Stromal cell of bone marrow (primary cell): ENCODE measurements at regions not wholly inside any gene's neighbourhood (a gene's known extent, or its start where the extent isn't known, plus 50 kb on each side); places are given as distances from the start of the nearest gene placed in this dataset.

ENCODE experiments used
- DNase-seq: peaks from one replicate; pipeline ENCODE4 v3.0.0-alpha.2; 2012; ENCODE audit warnings: low read depth

DNA sequence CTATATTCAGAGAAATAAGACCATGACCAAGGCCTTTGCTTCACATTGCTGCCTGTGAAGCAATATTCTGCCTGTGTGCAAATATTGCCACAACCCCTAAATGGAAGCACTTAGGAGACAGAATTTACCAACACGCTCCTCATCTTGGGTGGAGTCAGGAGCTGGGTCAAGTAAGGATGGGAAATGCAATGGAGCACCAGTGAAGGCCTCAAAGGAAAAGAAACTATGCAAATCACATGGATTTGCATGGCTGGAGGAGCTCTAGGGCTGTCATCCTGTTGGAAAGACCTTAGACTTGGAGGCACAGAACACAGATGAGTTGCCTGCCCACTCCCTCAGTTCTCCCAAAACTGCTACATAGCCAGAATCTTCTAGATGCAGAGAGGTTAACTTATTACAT is 435.5 kb downstream of the SIPA1L2 start:
- no peak for DNase-seq

DNA sequence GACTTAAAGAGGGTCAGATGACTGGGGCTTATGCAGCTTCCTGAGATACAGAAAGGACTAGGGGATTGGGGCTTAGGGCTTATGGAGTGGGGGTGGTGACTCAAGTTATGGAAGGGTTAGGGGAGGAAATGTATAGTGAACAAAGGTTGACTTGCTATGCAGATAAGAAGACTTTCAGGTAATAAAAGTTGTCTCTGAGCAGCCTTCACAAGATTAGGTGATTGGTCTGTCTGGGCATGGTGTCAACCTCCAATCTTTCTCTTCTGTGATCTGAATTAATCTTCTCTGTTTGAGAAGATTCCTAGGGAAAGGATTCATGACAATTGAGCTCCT is 436.5 kb downstream of the SIPA1L2 start:
- no peak for DNase-seq

DNA sequence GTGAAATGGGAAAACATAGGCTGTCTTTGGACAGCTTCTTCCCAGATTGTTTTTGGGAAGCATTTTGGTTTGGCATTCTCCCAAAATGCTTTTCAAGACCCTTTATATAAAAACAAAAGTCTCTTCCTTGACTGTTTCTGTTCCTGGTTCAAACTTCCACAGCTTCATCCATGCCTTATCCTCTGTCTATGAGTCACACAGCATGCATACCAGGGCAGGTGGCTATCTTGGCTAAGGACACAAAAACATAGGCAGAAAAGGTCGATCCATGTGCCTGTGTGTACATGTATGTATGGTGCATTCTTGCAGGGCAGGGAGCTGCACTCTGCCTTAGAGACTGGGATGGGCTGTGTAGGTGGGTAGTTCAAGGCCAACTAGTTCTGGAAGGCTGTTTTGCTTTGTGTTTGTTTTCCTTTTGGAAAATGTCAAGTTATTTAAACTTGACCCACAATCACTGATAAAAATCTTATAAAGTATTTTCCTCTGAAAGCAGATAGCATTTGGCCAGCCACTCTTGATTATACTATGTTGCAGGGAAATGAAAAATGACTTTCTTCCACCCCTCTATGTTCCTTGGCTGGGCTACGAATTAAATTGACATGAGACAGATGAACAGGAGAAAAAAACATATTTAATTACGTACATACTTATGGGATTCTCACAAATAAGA is 437.0 kb downstream of the SIPA1L2 start:
- no peak for DNase-seq

DNA sequence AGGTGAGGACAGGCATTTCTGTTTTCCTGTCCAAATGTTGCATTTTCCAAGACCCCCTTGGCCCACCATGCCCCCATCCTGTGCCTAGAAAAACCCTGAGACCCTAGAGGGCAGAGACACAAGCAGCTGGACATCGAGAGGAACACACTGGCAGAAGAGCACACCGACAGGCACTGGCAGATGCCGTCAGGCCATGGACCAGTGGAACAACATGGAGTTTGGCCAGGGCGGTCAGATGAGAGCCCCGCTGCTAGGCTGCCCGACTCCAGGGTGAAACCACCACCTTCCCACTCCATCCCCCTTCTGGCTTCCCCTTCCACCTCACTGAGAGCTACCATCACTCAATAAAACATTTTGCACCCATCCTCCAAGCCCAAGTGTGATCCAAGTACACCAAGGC is 438.4 kb downstream of the SIPA1L2 start:
- DNase-seq: no peak

DNA sequence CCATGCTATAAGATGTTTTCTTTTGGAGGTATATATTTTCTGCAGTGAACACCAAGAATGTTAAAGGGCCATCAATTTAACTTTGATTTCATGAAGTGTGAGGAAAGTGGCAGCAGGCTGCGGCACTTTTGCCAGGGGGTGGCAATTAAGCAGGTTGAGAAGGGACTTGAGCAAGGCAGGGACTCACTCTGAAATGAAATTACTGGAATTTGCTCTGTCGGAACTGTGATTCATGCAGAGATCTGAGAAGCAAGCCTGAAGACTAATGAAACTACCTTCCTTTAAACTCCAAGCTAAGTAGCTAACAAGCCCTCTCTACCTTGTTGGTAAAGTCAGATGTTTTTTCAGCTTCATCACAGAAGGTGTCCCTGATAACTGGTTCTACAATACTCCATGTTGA is 441.6 kb downstream of the SIPA1L2 start:
- no peak for DNase-seq

DNA sequence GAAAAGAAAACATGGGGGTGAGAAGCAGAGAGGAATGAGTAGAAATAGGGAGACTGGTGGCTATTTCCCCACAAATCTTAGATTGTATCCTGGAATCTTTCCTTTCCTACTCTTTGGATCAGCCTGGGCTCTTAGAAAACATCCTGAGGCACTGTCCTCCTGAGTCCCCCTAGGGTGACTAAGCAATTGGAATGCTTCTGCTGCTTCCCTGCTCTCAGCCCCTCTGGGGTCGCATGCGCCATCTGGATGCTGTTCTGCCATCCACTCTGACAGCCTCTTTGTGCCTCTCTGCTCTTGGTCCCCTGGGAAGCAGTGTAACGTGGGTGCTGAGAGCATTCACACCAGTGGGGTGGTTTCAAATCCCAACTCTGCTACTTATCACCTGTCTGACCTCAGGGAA is 443.0 kb downstream of the SIPA1L2 start:
- DNase-seq: no peak

DNA sequence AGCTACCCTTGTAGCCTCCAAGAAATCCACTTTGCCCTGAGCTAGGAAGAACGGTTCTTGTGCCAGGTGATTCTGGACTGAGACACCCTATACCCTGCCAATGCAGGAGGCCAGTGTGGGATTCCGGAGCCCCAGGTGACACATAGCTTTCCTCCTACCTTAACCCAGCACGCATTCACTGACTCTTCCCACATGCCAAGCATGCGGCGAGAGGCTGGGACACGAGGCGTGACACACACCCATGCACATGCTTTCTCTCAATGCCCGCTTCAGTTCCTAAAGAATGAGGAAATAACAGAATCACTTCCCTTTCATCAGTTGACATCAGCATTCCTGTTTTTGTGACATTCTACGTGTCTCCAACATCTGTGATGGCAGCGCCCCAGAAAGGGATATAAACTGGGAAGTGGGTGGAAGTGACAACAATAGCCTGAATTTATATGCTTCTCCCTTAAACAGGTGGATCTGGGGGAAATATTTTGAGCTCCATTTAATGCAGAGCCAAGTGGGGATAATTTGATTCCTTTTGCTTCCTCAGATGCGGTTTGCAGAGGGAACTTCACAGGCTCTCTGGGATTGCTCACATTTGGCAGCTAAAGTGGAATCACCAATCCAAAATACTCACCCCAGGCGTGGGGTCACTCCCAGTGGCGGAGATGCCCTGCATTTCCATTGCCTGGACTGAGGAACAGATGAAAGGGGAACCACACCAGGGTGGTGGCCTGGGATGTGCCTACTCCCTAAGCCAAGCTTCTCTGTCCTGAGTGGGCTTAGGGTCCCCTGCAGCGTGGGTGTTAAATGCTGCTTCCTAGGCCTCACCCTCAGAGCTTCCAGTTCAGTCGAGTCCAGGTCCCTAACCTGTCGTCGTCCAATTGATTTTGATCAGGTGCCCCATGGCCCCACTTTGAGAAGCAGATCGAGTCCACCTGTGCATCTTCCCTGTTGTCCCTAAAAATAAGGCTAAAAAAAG is 445.1 kb downstream of the SIPA1L2 start:
- no peak for DNase-seq

DNA sequence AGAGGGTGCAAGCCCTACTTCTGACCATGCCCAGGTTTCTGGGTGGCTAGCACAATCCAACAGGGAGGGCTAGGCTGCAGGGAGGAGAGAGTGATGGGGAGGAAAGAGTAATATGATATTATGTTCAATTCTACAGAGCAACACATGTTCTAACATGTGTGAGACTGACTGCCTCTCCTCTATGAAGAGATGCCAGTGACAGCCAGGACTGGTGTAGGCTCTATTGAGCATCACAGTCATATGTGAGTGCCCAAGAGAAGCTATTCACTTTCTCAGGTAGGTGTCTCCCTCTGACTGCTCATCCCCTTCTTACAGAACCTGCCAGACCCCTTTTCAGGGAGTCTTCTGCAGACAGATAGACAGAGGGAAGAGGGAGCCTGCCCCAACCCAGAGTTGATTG is 446.1 kb downstream of the SIPA1L2 start:
- no peak for DNase-seq

DNA sequence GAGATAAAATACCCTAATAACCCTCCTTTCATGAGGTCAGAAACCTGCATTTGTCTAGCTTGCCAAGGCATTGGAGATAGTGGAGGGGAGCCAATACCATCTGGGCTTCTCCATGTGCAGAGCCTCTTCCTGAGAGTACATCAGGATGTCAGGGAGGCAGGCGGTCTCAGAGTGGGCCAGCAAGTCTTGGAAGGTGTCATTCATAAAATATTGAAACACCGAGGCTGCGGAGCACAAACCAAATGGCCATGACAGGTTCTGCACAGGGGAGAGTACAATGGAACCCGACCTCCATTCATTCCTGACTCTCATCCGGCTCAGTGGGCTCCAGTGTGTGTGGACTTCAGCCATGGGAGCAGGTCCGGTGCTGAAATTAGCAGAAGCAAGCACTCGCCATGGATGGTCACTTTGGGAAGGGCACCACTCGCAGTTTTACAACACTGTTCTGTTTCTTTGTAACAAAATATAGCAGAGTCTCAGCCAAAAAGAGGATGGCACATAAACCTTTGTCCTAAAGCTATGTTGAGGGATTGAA is 446.6 kb downstream of the SIPA1L2 start:
- no peak for DNase-seq

DNA sequence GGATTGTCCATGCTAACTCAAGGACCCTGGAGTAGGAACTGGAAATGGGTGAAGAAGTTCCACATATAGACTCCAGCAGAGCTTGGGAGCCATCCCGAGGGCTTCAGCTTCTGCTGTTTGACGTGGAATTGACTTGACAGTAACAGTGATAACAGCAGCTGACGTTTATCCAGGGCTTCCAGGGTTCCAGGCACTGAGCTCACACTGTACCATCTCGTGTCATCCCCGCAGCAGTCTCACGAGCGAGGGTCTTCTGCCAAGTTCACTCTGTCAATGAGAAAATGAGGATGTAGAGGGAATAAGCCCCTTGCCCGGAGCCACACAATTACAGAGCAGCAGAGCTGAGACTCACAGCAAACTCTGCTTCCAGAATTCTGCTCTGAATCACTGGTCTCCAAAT is 447.7 kb downstream of the SIPA1L2 start:
- no peak for DNase-seq

DNA sequence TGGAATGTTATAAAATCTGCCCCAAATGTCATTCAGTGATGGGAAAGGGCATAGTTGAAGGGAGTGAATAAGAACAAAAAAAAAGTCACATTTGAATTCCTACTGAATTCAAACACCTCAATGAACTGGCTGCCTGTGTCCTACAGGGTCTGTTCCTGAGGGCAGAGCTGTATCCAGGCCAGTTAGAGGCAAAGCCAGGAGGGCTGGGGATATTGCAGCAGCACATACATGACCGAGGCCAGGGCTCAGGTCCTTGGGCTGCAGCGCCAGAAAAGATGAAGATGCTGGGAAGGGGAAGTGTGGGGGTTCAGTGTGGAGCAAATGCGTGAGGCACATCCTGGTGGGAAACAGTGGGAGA is 449.2 kb downstream of the SIPA1L2 start:
- DNase-seq: no peak

DNA sequence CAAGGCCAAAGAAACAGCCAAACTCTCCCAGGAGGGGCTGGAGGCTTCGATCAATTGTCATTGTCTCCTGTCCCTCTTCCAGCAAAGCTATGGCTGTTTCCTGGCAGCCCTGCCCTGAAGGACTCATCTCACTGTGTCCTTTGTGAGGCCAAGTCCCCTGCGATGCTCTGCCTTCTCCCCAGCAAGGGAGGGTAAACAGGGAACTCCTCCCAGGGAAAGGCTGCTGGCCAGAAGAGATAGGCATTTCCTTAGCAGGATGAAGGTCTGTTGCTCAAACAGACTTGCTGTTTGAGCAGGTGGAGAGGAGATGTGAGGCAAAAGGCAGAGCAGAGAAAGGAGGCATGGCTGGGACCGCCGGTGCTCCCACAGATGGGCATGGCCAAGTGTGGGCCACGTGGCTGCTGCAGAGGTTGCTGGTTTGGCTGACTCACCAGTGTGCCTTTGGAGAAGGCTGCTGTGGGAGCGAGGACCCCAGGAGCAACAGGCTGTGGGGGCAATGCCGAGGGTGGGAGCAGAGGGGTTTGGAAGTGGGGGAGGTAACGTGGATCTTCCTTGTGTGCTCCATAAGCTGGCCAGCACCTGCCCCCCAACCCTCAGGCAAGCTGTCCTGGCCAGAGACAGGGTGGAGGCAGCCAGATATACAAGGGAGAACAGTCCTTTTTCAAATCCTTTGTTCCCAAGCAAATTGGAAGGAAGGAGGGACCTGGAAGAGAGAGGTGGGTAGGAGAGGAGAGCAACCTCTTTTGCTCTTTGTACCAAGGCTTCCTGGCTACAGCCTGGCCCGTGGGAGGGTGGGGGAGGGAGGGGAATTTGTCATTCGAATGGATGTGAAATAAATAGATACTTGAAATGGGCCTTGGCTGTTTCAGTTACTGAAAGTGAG is 449.8 kb downstream of the SIPA1L2 start:
- DNase-seq: no peak

DNA sequence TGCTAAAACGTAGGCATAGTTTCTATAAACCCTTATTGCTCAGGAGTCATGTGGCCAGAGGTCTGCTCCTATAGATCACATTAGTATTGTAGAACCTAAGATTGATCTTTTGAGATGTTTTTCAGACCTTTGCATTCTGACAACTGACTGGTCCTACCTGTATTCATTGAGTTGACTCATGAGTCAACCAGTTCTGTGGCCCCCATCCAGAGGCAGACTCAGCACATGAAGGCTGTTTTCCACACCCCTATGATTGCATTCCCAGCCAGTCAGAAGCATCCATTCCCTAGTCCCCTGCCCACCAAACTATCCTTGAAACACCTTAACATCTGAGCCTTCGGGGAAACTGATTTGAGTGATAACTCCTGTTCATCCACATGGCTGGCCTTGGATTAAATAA is 451.7 kb downstream of the SIPA1L2 start:
- no peak for DNase-seq

DNA sequence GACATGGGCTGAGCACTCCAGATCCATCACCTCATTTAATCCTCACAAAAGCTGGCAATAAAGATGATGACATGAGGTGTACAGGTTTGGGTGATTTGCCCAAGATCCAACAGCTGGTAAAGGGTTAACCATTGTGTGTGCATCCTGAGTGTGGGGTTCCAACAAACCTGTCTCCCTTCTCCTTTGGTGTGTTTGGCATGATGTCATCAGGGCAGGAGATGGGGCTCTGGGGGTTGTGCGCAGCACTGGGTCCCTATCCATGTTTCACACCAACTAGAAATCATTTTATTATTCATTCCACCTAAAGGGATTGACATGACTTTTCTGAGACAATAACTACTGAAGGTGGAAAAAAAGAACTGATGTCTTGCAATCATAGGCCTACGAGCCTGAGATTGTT is 452.5 kb downstream of the SIPA1L2 start:
- no peak for DNase-seq

DNA sequence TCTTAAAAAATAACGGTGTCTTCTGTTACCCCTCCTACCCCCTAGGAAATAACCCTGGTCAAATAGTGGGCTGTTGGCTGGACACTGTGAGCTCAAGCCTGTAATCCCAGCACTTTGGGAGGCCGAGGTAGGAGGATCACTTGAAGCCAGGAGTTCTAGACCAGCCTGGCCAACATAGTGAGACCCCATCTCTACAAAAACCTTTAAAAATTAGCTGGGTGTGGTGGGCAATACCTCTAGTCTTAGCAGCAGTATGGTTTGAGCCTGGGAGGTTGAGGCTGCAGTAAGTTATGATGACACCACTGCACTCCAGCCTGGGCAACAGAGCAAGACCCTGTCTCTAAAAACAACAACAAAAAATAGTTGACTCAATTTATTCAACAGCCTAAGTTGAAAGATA is 453.7 kb downstream of the SIPA1L2 start:
- no peak for DNase-seq

DNA sequence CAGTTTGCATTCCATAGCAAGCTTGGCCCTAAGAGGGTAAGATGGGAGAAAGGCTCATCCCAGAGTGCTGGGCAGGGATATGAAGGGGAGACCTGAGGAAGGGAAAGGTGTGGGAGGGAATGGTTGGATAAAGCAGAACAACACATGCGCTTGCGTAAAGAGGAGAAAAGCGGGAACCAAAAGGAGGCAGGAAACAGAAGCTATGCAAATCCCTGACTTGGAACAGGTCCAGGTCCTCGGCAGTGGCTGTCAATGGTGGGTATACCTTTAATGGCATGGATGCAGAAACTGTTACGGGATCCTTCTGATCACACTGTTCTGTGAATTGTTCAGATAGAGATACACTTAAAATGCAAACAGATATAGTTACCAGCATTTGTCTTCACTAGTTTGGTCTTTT is 455.6 kb downstream of the SIPA1L2 start:
- DNase-seq: no peak

DNA sequence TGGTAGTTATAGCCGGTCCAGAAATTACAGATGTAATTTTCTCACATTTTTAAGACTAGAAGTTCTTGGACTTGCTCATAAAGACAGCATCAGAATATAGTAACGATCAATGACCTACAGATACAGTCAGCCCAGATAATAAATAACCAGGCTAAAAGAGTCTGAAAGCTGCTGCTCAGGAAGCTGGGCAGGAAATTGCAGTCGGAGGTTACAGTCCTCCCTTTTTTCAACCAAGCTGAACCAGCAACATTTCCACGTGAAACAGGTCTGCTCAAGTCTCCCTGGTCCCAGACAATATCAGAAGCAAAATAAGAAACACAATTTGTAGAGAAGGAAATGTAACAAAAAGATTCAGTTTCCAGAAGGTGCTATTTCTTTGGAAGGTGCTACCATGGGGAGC is 457.4 kb downstream of the SIPA1L2 start:
- DNase-seq: no peak

DNA sequence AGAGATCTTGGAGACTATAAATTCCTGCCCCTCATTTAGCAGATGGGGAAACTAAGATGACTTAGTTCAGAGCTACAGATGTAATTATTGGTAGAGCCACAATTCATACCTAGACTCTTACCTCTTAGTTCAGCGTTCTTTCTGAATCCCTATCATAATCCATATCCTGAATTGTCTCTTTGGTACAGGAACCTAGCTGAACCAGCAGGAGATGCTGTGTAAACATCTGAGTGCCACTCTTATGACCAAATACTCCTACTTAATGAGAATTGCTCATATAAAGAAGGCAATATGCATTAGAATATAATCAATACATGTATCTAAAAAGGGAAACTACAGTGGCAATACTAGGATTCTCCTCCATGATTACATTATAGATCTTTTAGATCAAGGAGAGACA is 459.0 kb downstream of the SIPA1L2 start:
- DNase-seq: no peak

DNA sequence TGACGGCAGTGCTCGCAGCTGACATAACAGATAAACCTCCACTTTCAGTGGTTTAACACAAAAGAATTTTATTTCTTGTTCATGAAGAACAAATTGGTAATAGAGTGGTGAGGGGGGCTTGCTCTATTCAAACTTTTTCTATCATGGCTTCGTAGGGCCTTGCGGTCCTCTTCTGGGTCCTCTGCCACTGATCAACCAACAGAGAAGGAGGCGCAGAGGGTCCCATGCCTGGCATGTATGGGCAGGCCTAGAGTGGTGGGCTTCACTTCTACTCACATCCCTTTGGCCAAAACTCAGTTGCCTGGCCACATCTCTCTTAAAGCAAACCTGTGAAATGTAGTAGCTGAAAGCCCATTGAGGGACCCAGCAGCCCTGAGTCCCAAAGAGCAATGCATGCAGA is 460.5 kb downstream of the SIPA1L2 start:
- no peak for DNase-seq

DNA sequence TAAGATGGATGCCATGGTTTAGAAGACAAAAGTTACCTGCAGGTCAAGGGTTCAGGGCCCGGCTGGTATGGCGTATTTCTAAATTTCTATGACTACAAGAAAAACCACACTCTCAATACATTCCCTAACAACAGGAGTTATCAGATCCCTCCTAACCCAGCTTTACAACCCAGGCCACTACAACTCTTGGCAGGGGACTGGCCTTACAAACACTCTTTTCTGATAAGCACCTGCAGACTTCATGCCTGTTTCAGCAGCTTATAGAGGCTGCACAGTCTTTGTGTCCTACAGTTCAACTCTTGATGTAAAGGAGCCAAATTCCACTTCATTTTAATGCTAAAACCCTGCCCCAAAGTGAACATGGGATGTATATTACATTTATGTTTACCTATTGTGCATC is 461.4 kb downstream of the SIPA1L2 start:
- DNase-seq: no peak

DNA sequence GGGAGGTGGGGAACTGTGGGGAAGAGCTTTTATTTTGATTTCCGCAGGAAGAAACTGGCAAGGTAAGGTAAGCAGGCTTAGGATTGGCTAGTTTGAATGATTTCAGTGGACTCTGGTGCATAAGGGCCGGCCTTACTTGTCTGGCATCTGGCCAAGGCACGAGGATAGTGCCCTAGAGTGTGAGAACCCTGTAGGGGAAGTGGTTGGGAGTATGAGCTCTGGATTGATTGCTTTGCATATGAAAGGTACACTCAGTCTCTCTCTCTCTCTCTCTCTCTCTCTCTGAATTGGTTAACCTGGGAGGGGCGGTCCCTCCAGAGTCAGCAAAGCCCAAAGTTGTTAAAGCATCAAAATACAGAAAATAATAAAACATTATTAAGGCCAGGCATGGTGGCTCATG is 463.0 kb downstream of the SIPA1L2 start:
- no peak for DNase-seq
